GM12874 (cell line): ENCODE measurements at regions not wholly inside any gene's neighbourhood (a gene's known extent, or its start where the extent isn't known, plus 50 kb on each side); places are given as distances from the start of the nearest gene placed in this dataset.

Experiments
- CTCF ChIP-seq: IDR thresholded peaks from 2 replicates; pipeline ENCODE4 v1.5.1; 2011; ENCODE audit warnings: low read depth, mild to moderate bottlenecking, control low read depth, low read length, moderate library complexity; ENCODE audit not compliant: insufficient read depth

DNA sequence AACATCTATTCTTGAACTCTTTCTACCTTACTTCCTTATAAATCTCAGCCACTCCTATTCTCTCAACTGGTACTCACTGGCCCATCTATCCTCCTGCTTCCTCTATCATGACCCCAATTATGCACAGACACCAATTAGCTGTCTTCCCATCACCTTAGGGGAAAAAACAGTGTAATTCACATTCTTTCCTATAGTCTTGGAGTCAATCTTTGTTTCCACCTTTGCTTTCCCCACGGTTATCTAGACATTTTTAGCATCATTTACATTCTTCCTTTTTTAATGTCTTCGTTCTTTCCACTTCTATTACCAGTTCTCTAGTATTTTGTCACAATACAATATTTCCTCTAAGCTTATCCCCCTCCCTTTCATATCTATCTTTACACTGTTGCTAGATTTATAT lies 449.4 kb downstream of the TMEM38B start:
- TF ChIP-seq CTCF: no peak

GRCh38 chr9:106146066-106146840 lies 451.9 kb downstream of the TMEM38B start:
- TF ChIP-seq CTCF: no peak

DNA sequence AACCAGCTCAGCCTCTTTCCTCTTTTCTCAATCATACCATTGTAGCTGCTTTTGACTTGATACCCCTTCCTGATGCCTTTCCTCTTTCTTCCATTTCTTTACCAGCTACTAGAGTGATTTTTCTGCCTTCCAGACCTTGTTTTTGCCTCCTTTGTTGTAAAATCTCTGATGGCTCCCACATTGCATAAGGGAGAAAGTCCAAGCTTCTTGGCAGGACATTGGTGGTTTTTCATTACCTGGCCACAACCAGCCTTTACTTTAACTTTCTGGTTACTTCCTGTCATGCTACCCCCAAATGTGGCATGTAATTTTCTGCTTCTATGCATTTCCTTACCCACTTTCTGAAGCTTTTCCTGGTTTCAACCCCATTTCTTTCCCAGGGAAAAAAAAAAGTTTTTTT lies 452.5 kb downstream of the TMEM38B start:
- no peak for TF ChIP-seq CTCF

DNA sequence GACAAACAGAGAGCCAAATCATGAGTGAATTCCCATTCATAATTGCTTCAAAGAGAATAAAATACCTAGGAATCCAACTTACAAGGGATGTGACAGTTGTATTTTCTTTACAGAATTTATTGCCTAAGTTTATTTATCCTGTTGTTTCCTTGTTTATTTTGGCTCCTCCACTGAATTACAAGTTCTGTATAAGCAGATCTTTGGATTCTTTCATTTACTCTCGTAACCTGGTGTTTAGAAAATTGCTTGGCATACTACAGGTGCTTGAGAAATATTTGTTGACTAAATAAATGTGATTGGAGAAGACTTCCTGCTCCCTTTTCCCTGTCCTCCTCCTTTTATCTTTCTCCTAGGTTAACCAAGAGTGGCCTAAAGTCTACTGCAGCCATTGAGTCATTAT lies 455.6 kb downstream of the TMEM38B start:
- no peak for TF ChIP-seq CTCF

GRCh38 chr9:106156465-106156864 lies 462.1 kb downstream of the TMEM38B start:
- TF ChIP-seq CTCF: no peak

GRCh38 chr9:106172265-106172664 lies 477.9 kb downstream of the TMEM38B start:
- no peak for TF ChIP-seq CTCF

- TF ChIP-seq CTCF: no peak
Observed at GRCh38 chr9:106174346-106174745, 480.0 kb downstream of the TMEM38B start.
